GM18498 (cell line): ENCODE measurements at regions not wholly inside any gene's neighbourhood (a gene's known extent, or its start where the extent isn't known, plus 50 kb on each side); places are given as distances from the start of the nearest gene placed in this dataset.
"Not testable (repeated sequence)": the region's sequence is repeated elsewhere in the genome, so short reads cannot be mapped to it uniquely, and the experiment has no call there.

Experiments used
- ATAC-seq: cut with Tn5 transposase; IDR thresholded peaks from one replicate; pipeline ENCODE4 v1.9.1; 2021; ENCODE audit warnings: mild to moderate bottlenecking, moderate library complexity; ENCODE audit not compliant: unreplicated experiment

DNA sequence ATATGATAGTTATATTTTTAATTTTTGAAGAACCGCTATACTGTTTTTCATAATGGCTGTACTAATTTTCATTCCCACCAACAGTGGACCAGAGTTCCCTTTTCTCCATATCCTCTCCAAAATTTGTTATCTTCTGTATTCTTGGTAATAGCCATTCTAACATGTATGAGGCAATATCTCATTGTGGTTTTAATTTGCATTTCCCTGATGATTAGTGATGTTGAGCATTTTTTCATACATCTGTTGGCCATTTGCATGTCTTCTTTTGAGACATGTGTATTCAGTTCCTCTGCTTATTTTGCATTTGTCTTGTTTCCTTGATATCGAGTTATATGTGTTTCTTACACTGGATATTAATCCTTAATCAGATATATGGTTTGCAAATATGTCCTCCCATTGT, 770.8 kb upstream of the MBL2 start:
- no peak for ATAC-seq

DNA sequence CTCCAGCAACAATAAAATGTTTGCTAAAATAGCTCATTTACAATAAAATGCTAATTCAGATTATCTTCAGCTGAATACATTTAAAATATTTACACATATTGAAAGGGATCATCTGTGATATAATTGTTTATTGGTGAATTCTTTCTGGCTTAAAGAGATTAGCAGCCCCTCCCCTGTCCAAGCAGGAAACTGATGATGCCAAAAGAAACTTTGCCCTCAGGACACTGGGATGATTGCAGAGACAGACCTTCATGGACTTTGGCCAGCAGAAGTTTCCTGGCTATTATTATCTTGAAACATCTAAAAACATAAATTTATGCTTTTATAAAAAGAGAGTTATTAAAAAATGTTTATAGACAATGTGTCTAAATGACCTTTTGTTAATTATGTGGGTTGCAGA, 764.9 kb upstream of the MBL2 start:
- ATAC-seq = no peak

DNA sequence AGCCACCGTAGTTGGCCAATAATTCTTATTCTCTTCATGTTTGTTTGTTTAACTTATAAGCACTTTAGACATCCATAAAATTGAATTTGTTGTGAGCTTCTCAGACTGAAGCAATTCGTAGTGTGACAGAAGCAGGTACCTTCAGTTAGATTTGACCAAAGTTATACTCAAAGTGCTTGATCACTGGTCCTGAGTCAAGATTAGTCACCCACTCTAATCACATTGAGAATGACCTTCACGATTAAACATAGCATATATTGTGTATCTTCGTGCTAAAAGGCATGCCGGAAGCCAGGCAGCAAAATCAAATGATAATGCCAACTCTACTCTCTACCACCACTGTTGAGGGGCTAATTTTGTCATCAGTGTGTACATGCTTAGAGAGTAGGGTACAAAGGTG, 763.7 kb upstream of the MBL2 start:
- no peak for ATAC-seq

DNA sequence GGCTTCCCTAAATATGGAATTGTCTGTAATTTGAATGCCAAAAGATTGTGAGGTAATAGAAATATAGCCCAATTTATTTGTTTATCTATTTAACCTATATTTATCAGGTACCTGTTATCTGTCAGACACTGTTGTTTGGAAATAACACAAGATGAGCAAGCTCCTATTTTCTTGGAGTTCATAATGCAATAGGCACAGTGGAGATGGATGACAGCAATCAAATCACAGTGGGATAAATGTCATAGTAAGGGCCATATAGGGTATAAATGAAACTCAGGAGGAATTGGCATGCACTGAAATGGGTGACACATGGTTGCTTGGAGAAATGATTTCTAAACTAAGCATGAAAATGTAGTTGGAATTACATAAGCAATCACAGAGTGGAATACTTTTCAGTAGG, 761.8 kb upstream of the MBL2 start:
- ATAC-seq = no peak

DNA sequence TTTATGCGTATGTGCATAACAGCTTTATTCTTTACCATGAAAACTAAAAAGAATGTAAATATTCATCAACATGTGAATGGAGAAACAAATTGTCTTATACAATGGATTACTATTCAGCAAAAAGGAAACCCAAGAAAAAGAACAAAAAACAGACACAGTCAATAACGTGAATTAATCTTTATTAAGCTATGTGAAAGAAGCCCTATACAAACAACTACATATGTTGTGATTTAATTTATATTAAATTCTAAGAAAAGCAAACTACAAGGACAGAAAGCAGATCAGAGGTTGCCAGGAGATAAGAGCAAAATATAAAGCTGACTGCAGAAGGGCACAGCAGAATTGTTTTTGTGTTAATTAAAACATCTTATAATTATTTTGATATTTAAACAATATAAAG, 756.4 kb upstream of the MBL2 start:
- ATAC-seq = no peak

DNA sequence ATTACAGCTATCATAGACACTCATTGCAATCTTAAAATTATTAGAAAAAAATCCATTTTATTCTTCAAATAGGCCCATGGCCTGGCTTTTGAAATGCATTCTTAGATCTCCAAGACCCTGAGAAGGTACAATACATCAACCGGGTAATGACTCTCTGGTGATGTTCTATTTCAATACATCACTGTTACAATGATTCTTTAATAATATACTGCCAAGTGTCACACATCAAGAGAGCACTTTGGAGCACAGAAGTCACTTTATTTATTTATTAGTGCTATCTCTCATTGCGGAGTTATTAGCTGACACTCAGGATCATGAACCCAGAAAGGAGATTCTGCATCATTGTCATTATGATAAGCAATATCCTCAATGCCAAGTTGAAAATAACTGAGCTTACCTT, 748.5 kb upstream of the MBL2 start:
- ATAC-seq = no peak

DNA sequence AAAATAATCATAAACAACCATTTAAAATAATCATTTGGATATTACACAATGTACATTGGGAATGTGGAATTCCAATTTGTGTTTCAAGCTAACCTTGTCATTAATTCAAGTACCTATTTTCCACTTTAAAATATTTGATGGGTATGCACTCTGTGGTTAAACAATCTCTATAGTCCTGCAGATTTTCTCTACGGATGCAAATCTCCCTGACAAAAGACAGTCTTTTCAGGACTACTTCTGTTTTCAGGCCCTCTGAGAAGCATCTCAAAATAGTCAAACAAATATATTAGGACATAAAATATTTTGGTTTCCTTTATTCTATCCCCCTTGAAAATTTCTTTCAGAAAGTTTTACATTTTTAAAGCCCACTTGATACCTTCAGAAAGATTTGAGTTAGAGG, 735.6 kb upstream of the MBL2 start:
- ATAC-seq = no peak

DNA sequence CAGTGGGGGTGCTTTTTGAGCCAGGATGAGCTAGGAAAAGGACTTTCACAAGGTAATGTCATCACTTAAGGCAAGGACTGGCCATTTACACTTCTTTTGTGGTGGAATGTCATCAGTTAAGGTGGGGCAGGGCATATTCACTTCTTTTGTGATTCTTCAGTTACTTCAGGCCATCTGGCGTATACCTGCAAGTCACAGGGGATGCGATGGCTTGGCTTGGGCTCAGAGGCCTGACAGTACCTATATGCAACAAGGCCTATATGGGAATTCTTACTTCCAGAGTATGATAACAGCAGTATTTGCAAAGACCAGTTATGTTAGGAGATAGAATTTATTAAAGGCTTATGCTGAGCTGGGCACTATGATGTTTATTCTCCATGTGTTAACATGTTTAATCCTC, 731.9 kb upstream of the MBL2 start:
- not testable (repeated sequence) for ATAC-seq

DNA sequence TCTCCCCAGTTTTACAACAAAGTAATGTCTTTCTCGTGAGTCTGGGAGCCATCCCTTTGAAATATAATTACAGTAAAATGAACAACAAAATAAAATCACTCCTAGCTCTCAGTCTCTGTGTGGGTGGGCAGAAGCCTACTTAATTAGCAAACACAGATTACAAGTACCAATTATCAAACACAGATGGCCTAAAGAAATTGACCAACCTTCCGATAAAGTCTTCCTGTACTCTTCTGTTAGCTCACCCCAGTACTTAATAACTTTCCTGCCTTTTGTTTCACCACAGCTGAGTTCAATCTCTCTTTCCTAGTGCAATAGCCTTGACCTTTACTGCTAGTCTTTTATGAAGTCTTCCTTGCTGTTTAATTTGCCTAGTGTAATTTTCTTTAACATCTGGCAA, 719.2 kb upstream of the MBL2 start:
- no peak for ATAC-seq

DNA sequence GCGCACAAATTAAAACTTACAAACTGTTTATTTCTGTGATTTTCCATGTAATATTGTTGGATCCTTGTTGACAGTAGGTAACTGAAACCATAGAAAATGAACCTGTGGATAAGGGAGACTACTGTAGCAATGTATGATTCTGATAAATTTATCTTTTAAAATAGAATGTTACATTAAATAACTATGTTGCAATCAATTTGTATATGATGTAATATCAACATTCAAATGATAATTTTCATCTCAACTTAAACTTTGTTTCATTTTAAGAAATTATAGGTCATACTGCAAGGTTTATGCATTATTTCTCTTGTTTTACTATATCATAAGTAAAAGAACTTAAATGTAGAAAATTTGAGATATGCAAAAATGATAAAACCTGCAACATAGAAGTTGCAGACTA, 718.0 kb upstream of the MBL2 start:
- no peak for ATAC-seq

DNA sequence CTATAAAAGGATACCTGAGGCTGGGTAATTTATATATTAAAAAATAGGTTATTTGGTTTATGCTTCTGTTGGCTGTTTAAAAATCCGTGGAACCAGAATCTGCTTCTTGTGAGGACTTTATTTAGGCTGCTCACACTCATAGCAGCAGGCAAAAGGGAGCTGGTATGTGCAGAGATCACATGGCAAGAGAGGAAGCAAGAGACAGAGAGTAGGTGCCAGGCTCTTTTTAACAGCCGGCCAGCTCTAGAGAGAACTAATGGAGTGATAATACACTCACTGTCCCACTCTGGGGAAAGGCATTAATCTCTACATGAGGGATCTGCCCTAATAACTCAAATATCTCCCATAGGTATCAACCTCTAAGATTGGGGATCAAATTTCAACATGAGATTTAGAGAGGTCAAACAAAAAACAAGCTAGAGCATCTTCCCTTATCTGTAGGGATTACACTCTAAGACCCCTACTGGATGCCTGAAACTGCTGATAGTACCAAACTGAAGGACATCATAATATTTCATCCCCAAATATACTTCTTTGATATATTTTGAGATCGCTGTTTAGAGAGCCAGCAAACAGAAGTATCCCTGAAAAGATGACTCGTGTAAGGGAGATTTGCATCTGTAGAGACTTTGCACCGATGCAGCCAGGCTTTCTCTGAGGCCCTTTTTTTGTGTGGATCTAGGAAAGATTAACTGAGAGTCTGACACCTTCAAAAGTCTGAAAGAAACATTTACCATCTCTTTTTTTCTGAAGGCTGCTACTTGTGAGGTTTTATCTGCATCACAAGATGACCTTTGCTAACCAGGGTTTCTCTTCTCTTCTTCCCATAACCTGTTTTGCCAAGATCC, 717.0 kb upstream of the MBL2 start:
- ATAC-seq = no peak

DNA sequence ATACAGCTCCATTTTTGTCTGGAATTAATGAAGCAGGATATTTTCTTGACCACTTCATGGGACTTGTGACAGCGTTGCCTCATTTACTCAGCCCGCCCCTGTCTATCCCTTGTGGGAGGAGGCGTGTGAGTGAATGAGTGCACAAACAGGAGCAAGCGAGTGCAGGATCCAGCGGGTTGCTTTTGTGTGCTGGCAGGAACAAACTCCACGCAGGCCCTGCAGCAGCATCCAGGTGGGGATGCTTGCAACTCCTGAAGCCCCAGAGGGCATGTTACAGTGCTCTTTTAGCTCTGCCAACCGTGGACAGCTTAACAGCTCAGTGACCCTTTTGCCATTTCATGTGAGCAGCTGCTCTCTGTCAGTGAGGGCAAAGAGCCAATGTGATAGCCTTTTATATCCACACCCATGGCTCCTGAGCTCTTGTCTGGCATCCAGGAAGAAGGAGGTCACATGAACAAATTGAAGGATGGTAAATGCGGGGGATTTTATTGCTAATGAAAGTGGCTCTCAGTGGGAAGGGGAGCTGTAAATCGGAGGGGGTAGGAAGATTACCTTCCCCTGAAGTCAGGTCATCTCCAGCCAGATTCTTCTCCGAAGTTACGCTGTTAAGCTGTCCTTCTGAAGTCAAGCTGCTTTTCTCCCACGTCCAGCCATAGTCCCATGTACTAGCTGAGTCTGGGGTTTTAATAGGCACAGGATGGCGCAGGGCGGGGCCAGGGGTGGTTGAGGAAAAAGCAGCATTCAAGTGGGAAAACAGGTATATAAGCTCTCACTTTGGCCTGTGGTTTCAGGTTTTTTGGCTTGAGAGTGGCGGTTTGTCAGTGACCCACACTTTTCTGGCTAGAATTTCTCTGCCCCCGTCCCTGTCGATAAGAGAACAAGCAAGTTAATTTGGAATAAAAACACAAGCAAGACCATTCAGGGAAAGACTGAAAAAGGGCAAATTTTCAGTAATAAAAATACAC, 714.7 kb upstream of the MBL2 start:
- no peak for ATAC-seq

DNA sequence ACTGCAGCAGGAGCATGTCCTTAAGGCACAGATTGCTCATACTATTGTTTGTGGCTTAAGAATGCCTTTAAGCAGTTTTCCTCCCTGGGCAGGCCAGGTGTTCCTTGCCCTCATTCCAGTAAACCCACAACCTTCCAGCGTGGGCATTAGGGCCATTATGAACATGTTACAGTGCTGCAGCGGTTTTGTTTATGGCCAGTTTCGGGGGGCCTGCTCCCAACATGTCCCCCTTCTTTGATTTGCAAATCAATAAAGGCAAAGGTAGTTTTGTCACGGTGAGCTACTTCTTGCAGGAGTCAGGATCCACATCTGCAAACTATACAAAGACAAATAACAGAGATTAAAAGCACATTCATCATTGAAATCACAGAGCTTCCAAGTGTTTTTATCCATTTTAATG, 712.8 kb upstream of the MBL2 start:
- ATAC-seq = not testable (repeated sequence)

DNA sequence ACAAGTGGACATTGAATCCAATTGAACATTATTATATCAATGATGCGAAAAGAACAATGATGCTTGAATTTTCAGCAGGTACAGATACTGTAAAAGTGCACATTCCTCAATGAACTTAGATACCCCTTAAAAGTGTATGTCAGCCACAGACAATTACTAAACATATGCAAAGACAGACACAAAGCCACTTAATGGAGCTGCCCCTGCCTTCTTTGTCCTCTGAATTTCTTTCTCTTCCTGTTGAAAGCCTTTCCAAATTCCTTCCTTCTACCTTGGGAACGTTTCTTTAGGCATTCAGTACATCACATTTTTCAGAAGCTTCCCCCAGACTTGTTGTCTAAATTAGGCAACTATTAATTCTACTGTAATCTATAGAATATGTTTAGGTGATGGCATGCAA, 706.8 kb upstream of the MBL2 start:
- no peak for ATAC-seq

DNA sequence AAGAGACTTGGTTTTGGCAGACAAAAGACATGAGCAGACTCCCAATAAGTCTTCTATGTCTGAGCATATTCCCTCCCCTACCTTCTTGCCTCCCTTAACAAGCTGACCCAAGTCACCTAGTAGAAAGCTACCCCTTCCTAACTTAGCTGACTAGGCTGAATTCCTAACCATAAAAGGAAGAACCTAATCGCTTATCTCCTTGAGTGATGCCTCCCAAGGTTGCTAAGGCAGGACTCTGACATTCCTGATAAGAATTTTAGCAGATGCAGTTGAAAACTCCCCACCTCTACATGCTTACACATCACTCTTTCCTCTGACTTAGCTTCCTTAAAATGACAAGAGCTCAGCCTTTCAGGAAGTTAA, 704.7 kb upstream of the MBL2 start:
- ATAC-seq = no peak

DNA sequence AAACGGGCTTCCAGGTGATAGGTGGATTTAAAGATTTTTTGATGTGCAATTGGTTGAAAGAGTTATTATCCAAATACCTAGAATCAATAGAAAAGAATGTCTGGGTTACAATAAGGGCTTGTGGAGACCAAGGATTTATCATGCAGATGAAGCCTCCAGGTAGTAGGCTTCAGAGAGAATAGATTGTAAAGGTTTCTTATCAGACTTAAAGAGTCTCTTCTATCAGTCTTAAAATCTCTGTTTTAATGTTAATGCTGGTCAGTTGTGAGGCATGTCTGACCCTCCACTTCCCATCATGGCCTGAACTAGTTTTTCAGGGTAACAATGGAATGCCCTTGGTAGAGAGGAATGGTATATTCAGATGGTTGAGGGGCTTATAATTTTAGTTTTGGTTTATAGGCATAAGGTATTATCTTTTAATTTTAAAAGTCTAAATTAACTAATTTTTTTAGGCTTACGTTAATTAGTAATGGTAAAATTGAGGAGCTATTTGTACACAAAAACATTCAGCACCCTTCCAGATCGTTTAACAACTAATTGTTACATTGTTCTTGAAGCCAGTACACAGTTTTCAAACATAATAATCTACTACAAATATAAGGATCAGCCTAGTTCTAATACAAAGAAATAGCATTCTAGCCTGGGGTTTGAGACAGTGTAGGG, 704.2 kb upstream of the MBL2 start:
- ATAC-seq = no peak

DNA sequence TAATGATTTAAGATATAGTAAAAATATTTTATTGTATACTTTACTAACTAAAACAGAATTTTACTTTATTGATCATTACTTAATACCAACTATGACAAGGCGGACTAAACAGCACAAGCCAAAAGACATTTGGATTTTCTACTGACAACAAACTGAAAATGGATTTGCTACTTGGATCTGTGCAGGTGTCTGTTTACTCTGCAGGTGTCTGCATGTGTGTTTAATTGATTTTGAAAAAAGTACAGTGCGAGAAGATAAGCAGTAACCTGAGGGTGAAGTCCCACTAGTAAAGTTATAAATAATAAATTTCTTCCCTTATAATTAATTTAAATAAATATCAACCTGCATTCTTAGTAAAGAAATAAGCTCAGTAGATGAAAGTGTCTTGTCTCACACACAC, 696.8 kb upstream of the MBL2 start:
- no peak for ATAC-seq

DNA sequence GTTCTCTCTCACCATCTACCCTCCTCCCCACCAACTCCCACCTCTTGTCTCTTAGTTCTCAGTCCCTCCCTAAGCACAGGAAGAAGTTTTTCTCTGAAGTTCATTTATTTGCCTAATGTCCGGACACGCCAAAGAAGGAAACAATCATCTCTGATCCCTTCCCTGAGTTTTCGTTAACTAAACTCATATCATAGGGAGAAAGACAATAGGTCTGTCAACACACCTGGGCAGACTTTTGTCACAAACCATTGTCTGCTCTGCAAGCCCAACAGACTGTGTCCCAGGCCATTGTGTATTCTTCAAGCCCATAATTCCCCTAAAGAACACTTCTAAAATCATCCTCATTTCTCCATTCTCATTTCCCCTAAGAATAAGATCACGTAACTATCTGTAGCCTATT, 691.0 kb upstream of the MBL2 start:
- ATAC-seq = no peak

DNA sequence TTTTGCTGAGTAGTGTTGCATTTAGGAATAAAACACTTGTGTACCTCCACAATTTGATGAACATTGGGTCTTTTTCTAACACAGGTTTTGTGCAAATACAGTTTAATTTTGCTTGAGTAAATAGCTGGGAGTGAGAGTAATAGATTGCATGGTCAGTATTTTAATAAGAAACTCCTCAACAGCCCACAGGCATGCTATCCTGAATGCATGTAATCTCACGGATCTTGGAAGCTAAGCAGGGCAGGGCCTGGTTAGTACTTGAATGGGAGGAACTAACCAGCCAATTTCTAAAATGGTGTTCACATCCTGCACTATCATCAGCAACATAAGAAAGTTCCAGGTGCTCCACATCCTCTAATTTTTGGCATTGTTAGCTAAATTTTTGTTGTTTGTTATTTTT, 685.4 kb upstream of the MBL2 start:
- no peak for ATAC-seq

DNA sequence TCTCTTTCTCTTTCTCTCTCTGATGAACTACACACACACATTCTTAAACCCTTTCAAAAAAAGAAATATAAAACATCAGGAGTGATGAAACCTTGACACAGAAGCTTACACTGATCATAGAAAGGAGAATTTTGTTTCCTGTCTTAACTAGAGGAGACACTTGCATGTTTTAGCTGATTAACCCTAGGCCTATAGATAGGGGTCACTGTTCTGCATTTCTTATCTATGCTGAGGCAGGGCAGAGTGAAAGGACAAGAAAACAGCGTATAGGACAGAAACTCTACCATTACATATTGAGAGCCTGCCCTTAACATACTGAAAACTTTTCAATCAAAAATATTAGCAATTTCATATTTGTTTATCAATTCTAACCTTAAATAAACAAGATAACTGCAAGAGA, 680.6 kb upstream of the MBL2 start:
- no peak for ATAC-seq

DNA sequence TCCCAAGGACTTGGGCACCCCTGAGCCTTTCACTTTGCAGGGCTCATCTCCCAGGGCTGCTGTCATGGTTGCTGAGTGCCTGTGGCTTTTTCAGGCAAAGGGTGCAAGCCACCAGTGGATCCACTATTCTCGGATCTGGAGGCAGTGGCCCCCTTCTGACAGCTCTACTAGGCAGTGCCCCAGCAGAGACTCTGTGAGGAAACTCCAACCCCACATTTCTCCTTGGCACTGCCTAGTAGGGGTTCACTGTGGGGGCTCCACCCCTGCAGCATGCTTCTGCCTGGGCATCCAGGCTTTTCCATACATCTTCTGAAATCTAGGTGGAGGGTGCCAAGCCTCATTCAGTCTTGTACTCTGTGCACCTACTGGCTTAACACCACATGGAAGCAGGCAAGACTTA, 675.0 kb upstream of the MBL2 start:
- ATAC-seq = no peak

DNA sequence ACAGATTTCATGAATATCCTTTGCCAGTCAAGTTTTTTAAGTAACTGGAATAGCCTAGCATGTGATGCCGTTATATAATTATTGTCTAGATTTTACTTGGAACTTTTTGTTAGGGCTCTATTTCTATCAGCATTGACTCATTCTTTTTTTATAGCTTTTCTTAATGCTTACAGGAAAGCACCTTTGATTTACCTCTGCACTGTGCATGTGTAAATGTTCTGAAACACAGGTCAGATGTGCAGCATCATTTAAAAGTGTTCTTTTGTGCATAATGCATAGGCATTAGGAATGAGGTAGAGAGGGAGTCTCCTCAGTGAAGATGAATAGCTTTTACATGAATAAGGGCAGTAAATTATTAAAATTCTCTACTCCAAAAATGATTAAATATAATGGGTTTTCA, 669.3 kb upstream of the MBL2 start:
- no peak for ATAC-seq
